Esophagus (tissue), 2 donors: ENCODE measurements at regions not wholly inside any gene's neighbourhood (a gene's known extent, or its start where the extent isn't known, plus 50 kb on each side); places are given as distances from the start of the nearest gene placed in this dataset.

ENCODE experiments used
- H3K27ac ChIP-seq, 2 donors: one replicate each; pipeline ENCODE4 v1.5.1; 2013; ENCODE audit warnings: low read depth in 2 of 2, mild to moderate bottlenecking in 2 of 2, inconsistent platforms in 1 of 2, low read length in 1 of 2, moderate library complexity in 1 of 2
- H3K27me3 ChIP-seq, 2 donors: one replicate each; pipeline ENCODE4 v1.6.1; 2013; ENCODE audit warnings: low read length in 2 of 2, control low read depth in 1 of 2, mild to moderate bottlenecking in 1 of 2; ENCODE audit not compliant: insufficient read depth in 2 of 2, control insufficient read depth in 1 of 2
- H3K36me3 ChIP-seq, 2 donors: one replicate each; pipeline ENCODE4 v1.6.1; 2013; ENCODE audit warnings: low read length in 1 of 2; ENCODE audit not compliant: control insufficient read depth in 2 of 2, insufficient read depth in 2 of 2
- H3K4me1 ChIP-seq, 2 donors: one replicate each; pipeline ENCODE4 v1.6.1; 2013; ENCODE audit warnings: low read length in 1 of 2; ENCODE audit not compliant: control insufficient read depth in 2 of 2, insufficient read depth in 2 of 2
- H3K4me3 ChIP-seq, 2 donors: one replicate each; pipeline ENCODE4 v1.5.1; 2013; ENCODE audit warnings: low read length in 2 of 2, mild to moderate bottlenecking in 2 of 2, low read depth in 1 of 2, moderate library complexity in 1 of 2
- H3K9me3 ChIP-seq, 2 donors: one replicate each; pipeline ENCODE4 v1.6.1; 2013; ENCODE audit warnings: mild to moderate bottlenecking in 2 of 2, low read depth in 1 of 2, low read length in 1 of 2, moderate library complexity in 1 of 2; ENCODE audit not compliant: control insufficient read depth in 2 of 2, insufficient read depth in 1 of 2
- WGBS, 2 donors: extraction: QIAGEN DNeasy Blood & Tissue Kit; methylation state at CpG; one replicate each; pipeline ENCODE4 v1.1.7; 2013; 5-methylcytosine and 5-hydroxymethylcytosine counted together
- donor health status: healthy with polysubstance abuse.
- donor health status: Bipolar disorder and iron deficiency.

- Histone ChIP-seq H3K9me3 (no peaks in the 10 kb centered on the region), H3K27ac (no peak overlapping the region), H3K4me1 (no peaks in the 10 kb centered on the region), H3K27me3 (no peaks in the 10 kb centered on the region), H3K36me3 (no peaks in the 10 kb centered on the region), H3K4me3 (no peak overlapping the region)
- 51 to 54% methylated on average over 1 of the region's 1 CpG for WGBS, 2 donors
Measured at GRCh38 chr6:126826166-126826714, 292.2 kb upstream of the RSPO3 start.

GRCh38 chr6:126831461-126831860 is 287.0 kb upstream of the RSPO3 start:
- no peaks in the 10 kb centered on the region for H3K4me1 ChIP-seq
- no peak overlapping the region for H3K27ac ChIP-seq
- H3K27me3 ChIP-seq, result no peaks in the 10 kb centered on the region
- H3K36me3 ChIP-seq, result no peaks in the 10 kb centered on the region
- 71 to 80% methylated on average over 5 of the region's 5 CpGs for WGBS, 2 donors
- no peaks in the 10 kb centered on the region for H3K9me3 ChIP-seq
- no peak overlapping the region for H3K4me3 ChIP-seq

GRCh38 chr6:126842769-126843168 is 275.7 kb upstream of the RSPO3 start:
- no peaks in the 10 kb centered on the region for H3K27me3 ChIP-seq
- H3K36me3 ChIP-seq, result no peaks in the 10 kb centered on the region
- H3K4me1 ChIP-seq, result no peaks in the 10 kb centered on the region
- H3K9me3 ChIP-seq, result no peaks in the 10 kb centered on the region
- no peak overlapping the region for H3K27ac ChIP-seq
- 56% methylated on average over 1 of the region's 1 CpG for WGBS, 2 donors
- H3K4me3 ChIP-seq, result no peak overlapping the region

- no peaks in the 10 kb centered on the region for H3K4me1 ChIP-seq
Measured at GRCh38 chr6:126848119-126848518, 270.4 kb upstream of the RSPO3 start.

GRCh38 chr6:126867641-126868040 is 250.8 kb upstream of the RSPO3 start:
- H3K4me1 ChIP-seq, result no peaks in the 10 kb centered on the region
- 82 to 83% methylated on average over 3 of the region's 3 CpGs for WGBS, 2 donors
- no peak overlapping the region for H3K27ac ChIP-seq
- H3K9me3 ChIP-seq, result peaks cover 0 to 2% of the 10 kb centered on the region in 2 donors
- H3K4me3 ChIP-seq, result no peak overlapping the region
- H3K36me3 ChIP-seq, result no peaks in the 10 kb centered on the region
- no peaks in the 10 kb centered on the region for H3K27me3 ChIP-seq

More at GRCh38 chr6:126848119-126848518, 270.4 kb upstream of the RSPO3 start:
- Histone ChIP-seq H3K36me3 (no peaks in the 10 kb centered on the region), H3K9me3 (no peaks in the 10 kb centered on the region), H3K27ac (no peak overlapping the region), H3K4me3 (no peak overlapping the region), H3K27me3 (no peaks in the 10 kb centered on the region)

GRCh38 chr6:126873351-126873750 is 245.1 kb upstream of the RSPO3 start:
- H3K4me3 ChIP-seq, result no peak overlapping the region
- H3K36me3 ChIP-seq, result no peaks in the 10 kb centered on the region
- H3K27me3 ChIP-seq, result no peaks in the 10 kb centered on the region
- H3K27ac ChIP-seq, result no peak overlapping the region
- H3K9me3 ChIP-seq, result no peaks in the 10 kb centered on the region
- no peaks in the 10 kb centered on the region for H3K4me1 ChIP-seq

- H3K4me3 ChIP-seq, result no peak overlapping the region
- no peaks in the 10 kb centered on the region for H3K4me1 ChIP-seq
- 67% methylated on average over 1 of the region's 1 CpG for WGBS, 2 donors
- no peaks in the 10 kb centered on the region for H3K27me3 ChIP-seq
- H3K9me3 ChIP-seq, result no peaks in the 10 kb centered on the region
- H3K36me3 ChIP-seq, result no peaks in the 10 kb centered on the region
- H3K27ac ChIP-seq, result no peak overlapping the region
Measured at GRCh38 chr6:126873791-126874190, 244.7 kb upstream of the RSPO3 start.

- H3K4me3 ChIP-seq, result no peak overlapping the region
- H3K36me3 ChIP-seq, result no peaks in the 10 kb centered on the region
- WGBS, 2 donors, result 54 to 60% methylated on average over 1 of the region's 1 CpG
- no peaks in the 10 kb centered on the region for H3K4me1 ChIP-seq
- H3K9me3 ChIP-seq, result no peaks in the 10 kb centered on the region
- no peak overlapping the region for H3K27ac ChIP-seq
- no peaks in the 10 kb centered on the region for H3K27me3 ChIP-seq
Measured at GRCh38 chr6:126876446-126876845, 242.0 kb upstream of the RSPO3 start.

- WGBS, 2 donors, result 65 to 71% methylated on average over 3 of the region's 3 CpGs
- no peak overlapping the region for H3K4me3 ChIP-seq
- no peak overlapping the region for H3K27ac ChIP-seq
- H3K9me3 ChIP-seq, result no peaks in the 10 kb centered on the region
- H3K4me1 ChIP-seq, result no peaks in the 10 kb centered on the region
- no peaks in the 10 kb centered on the region for H3K27me3 ChIP-seq
- no peaks in the 10 kb centered on the region for H3K36me3 ChIP-seq
Measured at GRCh38 chr6:126880964-126881363, 237.5 kb upstream of the RSPO3 start.

GRCh38 chr6:126886106-126886505 is 232.4 kb upstream of the RSPO3 start:
- Histone ChIP-seq H3K36me3 (no peaks in the 10 kb centered on the region), H3K4me1 (no peaks in the 10 kb centered on the region), H3K27ac (no peak overlapping the region), H3K27me3 (no peaks in the 10 kb centered on the region), H3K9me3 (no peaks in the 10 kb centered on the region), H3K4me3 (no peak overlapping the region)
- WGBS, 2 donors, result 94 to 96% methylated on average over 1 of the region's 1 CpG
